ENCODE measurements at regions not wholly inside any gene's neighbourhood (a gene's known extent, or its start where the extent isn't known, plus 50 kb on each side); places are given as distances from the start of the nearest gene placed in this dataset.

DNA sequence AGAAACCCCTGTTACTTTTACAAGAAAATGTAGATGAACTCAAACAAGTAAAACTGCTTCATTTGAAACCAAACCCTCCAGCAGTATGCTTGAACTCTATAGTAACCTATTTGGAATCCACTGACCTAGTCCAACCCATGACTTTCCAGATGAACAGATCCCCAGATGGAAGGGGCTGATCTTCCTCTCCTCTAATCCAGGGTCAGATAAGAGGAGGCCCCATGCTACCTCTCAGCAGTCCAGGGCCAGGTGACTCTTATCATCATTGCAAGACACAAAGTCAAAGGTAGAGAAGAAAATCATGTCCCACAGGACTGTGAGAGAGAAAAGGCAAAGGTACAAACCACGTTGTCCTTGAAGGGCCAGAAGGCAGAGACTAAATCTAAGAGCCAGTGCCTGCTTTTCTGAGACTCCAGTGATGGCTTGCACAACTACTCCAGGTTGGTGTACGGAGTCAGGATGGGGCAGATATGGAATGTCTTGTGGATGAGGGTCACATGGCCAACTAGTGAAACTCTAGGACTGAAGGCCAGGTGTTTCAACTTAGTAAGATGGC, 81.4 kb upstream of the MYLIP start:
- TF ChIP-seq, protein P1, sequence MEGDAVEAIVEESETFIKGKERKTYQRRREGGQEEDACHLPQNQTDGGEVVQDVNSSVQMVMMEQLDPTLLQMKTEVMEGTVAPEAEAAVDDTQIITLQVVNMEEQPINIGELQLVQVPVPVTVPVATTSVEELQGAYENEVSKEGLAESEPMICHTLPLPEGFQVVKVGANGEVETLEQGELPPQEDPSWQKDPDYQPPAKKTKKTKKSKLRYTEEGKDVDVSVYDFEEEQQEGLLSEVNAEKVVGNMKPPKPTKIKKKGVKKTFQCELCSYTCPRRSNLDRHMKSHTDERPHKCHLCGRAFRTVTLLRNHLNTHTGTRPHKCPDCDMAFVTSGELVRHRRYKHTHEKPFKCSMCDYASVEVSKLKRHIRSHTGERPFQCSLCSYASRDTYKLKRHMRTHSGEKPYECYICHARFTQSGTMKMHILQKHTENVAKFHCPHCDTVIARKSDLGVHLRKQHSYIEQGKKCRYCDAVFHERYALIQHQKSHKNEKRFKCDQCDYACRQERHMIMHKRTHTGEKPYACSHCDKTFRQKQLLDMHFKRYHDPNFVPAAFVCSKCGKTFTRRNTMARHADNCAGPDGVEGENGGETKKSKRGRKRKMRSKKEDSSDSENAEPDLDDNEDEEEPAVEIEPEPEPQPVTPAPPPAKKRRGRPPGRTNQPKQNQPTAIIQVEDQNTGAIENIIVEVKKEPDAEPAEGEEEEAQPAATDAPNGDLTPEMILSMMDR (IDR thresholded peaks at IDR 0.05) = no peak
- TF ChIP-seq POLR2A (IDR thresholded peaks at IDR 0.05) = no peak

Measured in prostate gland (tissue), 2 donors.